NT2/D1 (cell line): ENCODE measurements at regions not wholly inside any gene's neighbourhood (a gene's known extent, or its start where the extent isn't known, plus 50 kb on each side); places are given as distances from the start of the nearest gene placed in this dataset.

ENCODE experiments used
- SUZ12 ChIP-seq: IDR thresholded peaks from 2 replicates; pipeline ENCODE4 v1.6.1; 2011; ENCODE audit not compliant: insufficient read length, insufficient read depth; ENCODE audit errors: extremely low read depth
- YY1 ChIP-seq: IDR thresholded peaks from 2 replicates; pipeline ENCODE4 v1.6.1; 2011; ENCODE audit not compliant: insufficient read length, insufficient read depth
- ZNF274 ChIP-seq: IDR thresholded peaks from 2 replicates; pipeline ENCODE4 v1.6.1; 2011; ENCODE audit warnings: mild to moderate bottlenecking, low read depth, low read length

DNA sequence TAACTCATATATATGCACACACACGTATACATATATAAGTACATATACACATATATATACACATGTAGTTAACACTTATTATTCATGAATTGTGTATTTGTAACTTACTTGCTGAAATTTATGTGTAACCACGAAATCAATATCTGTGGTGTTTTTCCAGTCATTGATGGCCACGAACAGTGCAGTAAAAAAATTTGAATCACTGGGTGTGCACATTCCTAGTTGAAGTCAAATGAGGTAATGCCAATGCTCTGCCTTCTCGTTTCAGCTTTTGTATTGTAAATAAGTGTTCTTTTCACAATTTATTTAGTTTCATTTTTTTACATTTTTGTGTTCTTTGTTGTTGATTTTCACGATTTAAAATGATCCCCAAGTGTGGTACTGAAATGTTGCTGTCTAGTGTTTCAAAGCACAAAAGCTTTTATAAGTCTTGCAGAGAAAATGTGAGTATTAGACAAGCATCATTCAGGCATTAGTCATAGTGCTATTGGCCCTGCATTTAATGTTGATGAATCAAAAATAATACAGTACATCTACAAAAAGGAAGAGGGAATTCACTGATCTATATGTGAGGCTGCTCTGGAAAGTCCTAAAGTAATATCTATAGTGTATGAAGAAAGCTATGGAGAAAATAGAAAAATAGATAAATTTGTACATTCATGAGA lies 419.0 kb downstream of the DSC3 start:
- TF ChIP-seq YY1 (no peak), ZNF274 (no peak), SUZ12 (no peak)
